ENCODE measurements at regions not wholly inside any gene's neighbourhood (a gene's known extent, or its start where the extent isn't known, plus 50 kb on each side); places are given as distances from the start of the nearest gene placed in this dataset.

DNA sequence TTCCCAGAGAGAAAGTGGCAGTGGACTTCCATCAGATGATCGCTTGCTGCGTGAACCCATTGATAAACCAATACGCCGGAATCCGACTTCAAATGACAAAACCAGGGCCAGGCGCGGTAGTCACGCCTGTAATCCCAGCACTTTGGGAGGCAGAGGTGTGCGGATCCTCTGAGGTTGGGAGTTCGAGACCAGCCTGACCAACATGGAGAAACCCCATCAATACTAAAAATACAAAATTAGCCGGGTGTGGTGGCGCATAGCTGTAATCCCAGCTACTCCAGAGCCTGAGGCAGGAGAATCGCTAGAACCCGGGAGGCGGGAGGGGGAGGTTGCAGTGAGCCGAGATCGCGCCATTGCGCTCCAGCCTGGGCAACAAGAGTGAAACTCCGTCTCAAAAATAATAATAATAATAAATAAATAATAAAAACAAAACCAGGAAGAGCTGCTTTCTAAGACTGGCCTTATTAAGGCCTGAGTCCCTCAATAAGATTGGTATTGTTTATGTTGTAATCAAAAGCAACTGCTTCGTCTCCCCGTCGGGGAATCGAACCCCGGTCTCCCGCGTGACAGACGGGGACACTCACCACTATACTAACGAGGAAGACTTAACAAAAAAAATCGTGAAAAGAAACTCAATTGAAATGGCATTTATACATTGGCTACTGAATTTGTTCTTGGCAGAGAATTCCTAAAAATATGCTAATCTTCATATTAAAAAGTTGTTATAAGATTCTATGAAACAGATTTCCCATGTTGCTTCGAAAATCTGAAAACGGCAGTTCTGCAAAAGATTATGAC is 110.2 kb upstream of the ZNF184 start (continued):
- TF ChIP-seq, protein P1, sequence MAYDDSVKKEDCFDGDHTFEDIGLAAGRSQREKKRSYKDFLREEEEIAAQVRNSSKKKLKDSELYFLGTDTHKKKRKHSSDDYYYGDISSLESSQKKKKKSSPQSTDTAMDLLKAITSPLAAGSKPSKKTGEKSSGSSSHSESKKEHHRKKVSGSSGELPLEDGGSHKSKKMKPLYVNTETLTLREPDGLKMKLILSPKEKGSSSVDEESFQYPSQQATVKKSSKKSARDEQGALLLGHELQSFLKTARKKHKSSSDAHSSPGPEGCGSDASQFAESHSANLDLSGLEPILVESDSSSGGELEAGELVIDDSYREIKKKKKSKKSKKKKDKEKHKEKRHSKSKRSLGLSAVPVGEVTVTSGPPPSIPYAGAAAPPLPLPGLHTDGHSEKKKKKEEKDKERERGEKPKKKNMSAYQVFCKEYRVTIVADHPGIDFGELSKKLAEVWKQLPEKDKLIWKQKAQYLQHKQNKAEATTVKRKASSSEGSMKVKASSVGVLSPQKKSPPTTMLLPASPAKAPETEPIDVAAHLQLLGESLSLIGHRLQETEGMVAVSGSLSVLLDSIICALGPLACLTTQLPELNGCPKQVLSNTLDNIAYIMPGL (CRISPR knock-in tag; IDR thresholded peaks at IDR 0.05; ENCODE audit: borderline replicate concordance in 1 of 2, low read depth in 1 of 2) = peak; percentile 85 to 89; a peak in 3 of 4 replicates
- TF ChIP-seq, protein P2, sequence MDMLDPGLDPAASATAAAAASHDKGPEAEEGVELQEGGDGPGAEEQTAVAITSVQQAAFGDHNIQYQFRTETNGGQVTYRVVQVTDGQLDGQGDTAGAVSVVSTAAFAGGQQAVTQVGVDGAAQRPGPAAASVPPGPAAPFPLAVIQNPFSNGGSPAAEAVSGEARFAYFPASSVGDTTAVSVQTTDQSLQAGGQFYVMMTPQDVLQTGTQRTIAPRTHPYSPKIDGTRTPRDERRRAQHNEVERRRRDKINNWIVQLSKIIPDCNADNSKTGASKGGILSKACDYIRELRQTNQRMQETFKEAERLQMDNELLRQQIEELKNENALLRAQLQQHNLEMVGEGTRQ (IDR thresholded peaks at IDR 0.05; ENCODE audit: low read depth, low read length) = no peak
- TF ChIP-seq, protein P2 (CRISPR knock-in tag; IDR thresholded peaks at IDR 0.05; ENCODE audit: borderline replicate concordance) = no peak
- TF ChIP-seq, protein P3, sequence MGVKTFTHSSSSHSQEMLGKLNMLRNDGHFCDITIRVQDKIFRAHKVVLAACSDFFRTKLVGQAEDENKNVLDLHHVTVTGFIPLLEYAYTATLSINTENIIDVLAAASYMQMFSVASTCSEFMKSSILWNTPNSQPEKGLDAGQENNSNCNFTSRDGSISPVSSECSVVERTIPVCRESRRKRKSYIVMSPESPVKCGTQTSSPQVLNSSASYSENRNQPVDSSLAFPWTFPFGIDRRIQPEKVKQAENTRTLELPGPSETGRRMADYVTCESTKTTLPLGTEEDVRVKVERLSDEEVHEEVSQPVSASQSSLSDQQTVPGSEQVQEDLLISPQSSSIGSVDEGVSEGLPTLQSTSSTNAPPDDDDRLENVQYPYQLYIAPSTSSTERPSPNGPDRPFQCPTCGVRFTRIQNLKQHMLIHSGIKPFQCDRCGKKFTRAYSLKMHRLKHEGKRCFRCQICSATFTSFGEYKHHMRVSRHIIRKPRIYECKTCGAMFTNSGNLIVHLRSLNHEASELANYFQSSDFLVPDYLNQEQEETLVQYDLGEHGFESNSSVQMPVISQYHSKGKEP (CRISPR knock-in tag; IDR thresholded peaks at IDR 0.05) = no peak
- TF ChIP-seq SRSF4 (IDR thresholded peaks at IDR 0.05; ENCODE audit: low read depth, low read length, poor library complexity, severe bottlenecking) (no peak), MBD4 (IDR thresholded peaks at IDR 0.05; ENCODE audit: borderline replicate concordance, low read length) (0 out of 2 replicates have a peak, but pooled peaks have one; percentile 35), ZNF367 (CRISPR knock-in tag; IDR thresholded peaks at IDR 0.05; ENCODE audit: borderline replicate concordance) (no peak), ZNF614 (CRISPR knock-in tag; IDR thresholded peaks at IDR 0.05; ENCODE audit: borderline replicate concordance) (peak; percentile 40; the same call in 1 of the 2 replicates), ZSCAN9 (CRISPR knock-in tag; IDR thresholded peaks at IDR 0.05; ENCODE audit: borderline replicate concordance) (no peak), ATAD3A (CRISPR knock-in tag; IDR thresholded peaks at IDR 0.05) (no peak), ZNF567 (CRISPR knock-in tag; IDR thresholded peaks at IDR 0.05; ENCODE audit: borderline replicate concordance) (no peak), NCOR1 (IDR thresholded peaks at IDR 0.05; ENCODE audit: borderline replicate concordance, low read length) (0 out of 2 replicates have a peak, but pooled peaks have one; percentile 56), RXRB (CRISPR knock-in tag; IDR thresholded peaks at IDR 0.05; ENCODE audit: borderline replicate concordance) (0 out of 2 replicates have a peak, but pooled peaks have one; percentile 6), FOXP1 (IDR thresholded peaks at IDR 0.05) (no peak), FOXP1 (CRISPR knock-in tag; IDR thresholded peaks at IDR 0.05) (no peak)
- TF ChIP-seq, protein P4, sequence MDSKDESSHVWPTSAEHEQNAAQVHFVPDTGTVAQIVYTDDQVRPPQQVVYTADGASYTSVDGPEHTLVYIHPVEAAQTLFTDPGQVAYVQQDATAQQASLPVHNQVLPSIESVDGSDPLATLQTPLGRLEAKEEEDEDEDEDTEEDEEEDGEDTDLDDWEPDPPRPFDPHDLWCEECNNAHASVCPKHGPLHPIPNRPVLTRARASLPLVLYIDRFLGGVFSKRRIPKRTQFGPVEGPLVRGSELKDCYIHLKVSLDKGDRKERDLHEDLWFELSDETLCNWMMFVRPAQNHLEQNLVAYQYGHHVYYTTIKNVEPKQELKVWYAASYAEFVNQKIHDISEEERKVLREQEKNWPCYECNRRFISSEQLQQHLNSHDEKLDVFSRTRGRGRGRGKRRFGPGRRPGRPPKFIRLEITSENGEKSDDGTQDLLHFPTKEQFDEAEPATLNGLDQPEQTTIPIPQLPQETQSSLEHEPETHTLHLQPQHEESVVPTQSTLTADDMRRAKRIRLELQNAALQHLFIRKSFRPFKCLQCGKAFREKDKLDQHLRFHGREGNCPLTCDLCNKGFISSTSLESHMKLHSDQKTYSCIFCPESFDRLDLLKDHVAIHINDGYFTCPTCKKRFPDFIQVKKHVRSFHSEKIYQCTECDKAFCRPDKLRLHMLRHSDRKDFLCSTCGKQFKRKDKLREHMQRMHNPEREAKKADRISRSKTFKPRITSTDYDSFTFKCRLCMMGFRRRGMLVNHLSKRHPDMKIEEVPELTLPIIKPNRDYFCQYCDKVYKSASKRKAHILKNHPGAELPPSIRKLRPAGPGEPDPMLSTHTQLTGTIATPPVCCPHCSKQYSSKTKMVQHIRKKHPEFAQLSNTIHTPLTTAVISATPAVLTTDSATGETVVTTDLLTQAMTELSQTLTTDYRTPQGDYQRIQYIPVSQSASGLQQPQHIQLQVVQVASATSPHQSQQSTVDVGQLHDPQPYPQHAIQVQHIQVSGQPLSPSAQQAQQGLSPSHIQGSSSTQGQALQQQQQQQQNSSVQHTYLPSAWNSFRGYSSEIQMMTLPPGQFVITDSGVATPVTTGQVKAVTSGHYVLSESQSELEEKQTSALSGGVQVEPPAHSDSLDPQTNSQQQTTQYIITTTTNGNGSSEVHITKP (CRISPR knock-in tag; IDR thresholded peaks at IDR 0.05; ENCODE audit: low read depth) = no peak

Data from HepG2 (cell line).